Endothelial cell of umbilical vein (primary cell): ENCODE measurements at regions not wholly inside any gene's neighbourhood (a gene's known extent, or its start where the extent isn't known, plus 50 kb on each side); places are given as distances from the start of the nearest gene placed in this dataset.

Experiments
- JUN ChIP-seq: IDR thresholded peaks from 2 replicates; pipeline ENCODE4 v1.6.1; 2011; ENCODE audit warnings: borderline replicate concordance, low read depth; ENCODE audit not compliant: insufficient read length, insufficient read depth
- TF ChIP-seq, protein P1 (sequence below): IDR thresholded peaks from 2 replicates; pipeline ENCODE4 v1.6.1; 2011; ENCODE audit not compliant: insufficient read depth, insufficient read length

GRCh38 chrX:38746102-38746501, 55.2 kb upstream of the MID1IP1 start:
- no peak for TF ChIP-seq JUN
- TF ChIP-seq, protein P1, sequence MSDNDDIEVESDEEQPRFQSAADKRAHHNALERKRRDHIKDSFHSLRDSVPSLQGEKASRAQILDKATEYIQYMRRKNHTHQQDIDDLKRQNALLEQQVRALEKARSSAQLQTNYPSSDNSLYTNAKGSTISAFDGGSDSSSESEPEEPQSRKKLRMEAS: no peak
